Esophagus squamous epithelium (tissue), 5 donors: ENCODE measurements at regions not wholly inside any gene's neighbourhood (a gene's known extent, or its start where the extent isn't known, plus 50 kb on each side); places are given as distances from the start of the nearest gene placed in this dataset.

Experiments
- DNase-seq: peaks from one replicate; lab custom pipeline; 2025; lab: John Stamatoyannopoulos, UW
- H3K27ac ChIP-seq, 4 donors: fragments of 200-600 bp; sonication (generic); one replicate each; pipeline ENCODE4 v1.5.1; 2016 to 2019; ENCODE audit warnings: mild to moderate bottlenecking in 1 of 4
- H3K27me3 ChIP-seq, 4 donors: fragments of 200-600 bp; sonication (generic); 1 replicate in 3 of 4; 2 replicates in 1 of 4; pipeline versions ENCODE4 v1.5.1 to v1.6.0; 2017 to 2021; ENCODE audit warnings: antibody characterized with exemption in 1 of 4
- H3K36me3 ChIP-seq, 3 donors: fragments of 200-600 bp; sonication (generic); one replicate each; pipeline ENCODE4 v1.5.1; 2016 to 2019
- H3K4me1 ChIP-seq, 3 donors: fragments of 200-600 bp; sonication (generic); one replicate each; pipeline ENCODE4 v1.5.1; 2017 to 2019
- H3K4me3 ChIP-seq, 4 donors: fragments of 200-600 bp; sonication (generic); 1 replicate in 3 of 4; 2 replicates in 1 of 4; pipeline ENCODE4 v1.5.1; 2016 to 2019; ENCODE audit warnings: mild to moderate bottlenecking in 2 of 4, moderate library complexity in 1 of 4
- H3K9me3 ChIP-seq, 3 donors: fragments of 200-600 bp; sonication (generic); one replicate each; pipeline ENCODE4 v1.5.1; 2016 to 2019
- CTCF ChIP-seq, 6 experiments: fragments of 450-650 bp in 4 of 6; fragments of 200-600 bp in 2 of 6; sonication (generic) in 2 of 6; IDR thresholded peaks; one replicate each; pipeline ENCODE4 v1.5.1; 2016 to 2019; ENCODE audit warnings: antibody characterized with exemption in 6 of 6, mild to moderate bottlenecking in 4 of 6, moderate library complexity in 4 of 6
- POLR2A ChIP-seq, 4 donors: fragments of 450-650 bp; IDR thresholded peaks; one replicate each; pipeline ENCODE4 v1.6.1; 2017; ENCODE audit warnings: antibody characterized with exemption in 4 of 4, mild to moderate bottlenecking in 4 of 4, moderate library complexity in 3 of 4
- WGBS, 2 donors: methylation state at CpG; one replicate each; pipeline ENCODE4 v1.1.5; 2018; 5-methylcytosine and 5-hydroxymethylcytosine counted together
- intact Hi-C: fragments of 100-400 bp; cut with DNase I; formaldehyde crosslinking; loops from one replicate; pipeline ENCODE4 v1.15.0; 2022
- donor health status: DM: yes; HTN: yes; CAD: no.

GRCh38 chr6:77106992-77107391, 356.3 kb downstream of the HTR1B start:
- TF ChIP-seq POLR2A (IDR thresholded peaks at IDR 0.05) (no peak), CTCF (IDR thresholded peaks at IDR 0.05) (no peak)
- no peak overlapping the region for H3K27ac ChIP-seq
- H3K36me3 ChIP-seq, result no peaks in the 10 kb centered on the region
- WGBS, 2 donors, result 45 to 69% methylated on average over 4 of the region's 4 CpGs
- H3K4me1 ChIP-seq, result no peaks in the 10 kb centered on the region
- no peak for DNase-seq
- H3K9me3 ChIP-seq, result no peaks in the 10 kb centered on the region
- no peak overlapping the region for H3K4me3 ChIP-seq
- no peaks in the 10 kb centered on the region for H3K27me3 ChIP-seq
- intact Hi-C loops, result no loop called here

GRCh38 chr6:77105091-77105490, 358.2 kb downstream of the HTR1B start:
- 57 to 60% methylated on average over 2 of the region's 2 CpGs for WGBS, 2 donors
- no peak for DNase-seq
- no peaks in the 10 kb centered on the region for H3K36me3 ChIP-seq
- H3K27ac ChIP-seq, result no peak overlapping the region
- intact Hi-C loops, result no loop called here
- H3K4me3 ChIP-seq, result no peak overlapping the region
- no peak for TF ChIP-seq POLR2A (IDR thresholded peaks at IDR 0.05)
- no peak for TF ChIP-seq CTCF (IDR thresholded peaks at IDR 0.05)
- no peaks in the 10 kb centered on the region for H3K27me3 ChIP-seq
- H3K4me1 ChIP-seq, result no peaks in the 10 kb centered on the region
- H3K9me3 ChIP-seq, result no peaks in the 10 kb centered on the region

GRCh38 chr6:77097940-77098339, 365.4 kb downstream of the HTR1B start:
- H3K27me3 ChIP-seq, result no peaks in the 10 kb centered on the region
- TF ChIP-seq CTCF (IDR thresholded peaks at IDR 0.05) (no peak), POLR2A (IDR thresholded peaks at IDR 0.05) (no peak)
- DNase-seq, result no peak
- H3K9me3 ChIP-seq, result no peaks in the 10 kb centered on the region
- H3K4me3 ChIP-seq, result no peak overlapping the region
- intact Hi-C loops, result no loop called here
- no peaks in the 10 kb centered on the region for H3K36me3 ChIP-seq
- H3K4me1 ChIP-seq, result no peaks in the 10 kb centered on the region
- no peak overlapping the region for H3K27ac ChIP-seq
- WGBS, 2 donors, result 53 to 72% methylated on average over 2 of the region's 2 CpGs

- H3K4me3 ChIP-seq, result no peak overlapping the region
- intact Hi-C loops, result no loop called here
- no peaks in the 10 kb centered on the region for H3K27me3 ChIP-seq
- 27 to 29% methylated on average over 3 of the region's 3 CpGs for WGBS, 2 donors
- no peak for DNase-seq
- H3K27ac ChIP-seq, result no peak overlapping the region
- H3K9me3 ChIP-seq, result no peaks in the 10 kb centered on the region
- no peaks in the 10 kb centered on the region for H3K4me1 ChIP-seq
- no peaks in the 10 kb centered on the region for H3K36me3 ChIP-seq
- TF ChIP-seq CTCF (IDR thresholded peaks at IDR 0.05) (no peak), POLR2A (IDR thresholded peaks at IDR 0.05) (no peak)
These were observed 367.2 kb downstream of the HTR1B start for GRCh38 chr6:77095936-77096627.

DNA sequence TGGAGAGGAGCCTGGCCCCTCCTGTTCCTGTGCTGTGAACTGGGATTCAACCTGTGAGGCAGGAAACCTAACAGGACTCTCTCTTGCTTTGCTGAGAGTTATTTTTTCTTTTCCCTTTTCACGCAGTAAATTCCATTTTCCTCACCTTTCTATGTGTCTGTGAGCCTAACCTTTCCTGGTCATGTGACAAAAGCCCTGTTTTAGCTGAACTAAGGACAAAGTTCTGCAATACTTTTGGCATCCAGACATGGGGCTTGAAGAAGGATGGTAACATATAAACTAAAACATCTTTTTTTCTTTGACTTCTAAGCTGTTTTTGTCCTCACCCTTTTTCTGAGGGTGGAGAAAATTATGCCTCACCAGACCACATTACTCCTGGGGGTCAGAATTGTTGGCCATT, 368.5 kb downstream of the HTR1B start:
- Histone ChIP-seq H3K27ac (no peak overlapping the region), H3K27me3 (no peaks in the 10 kb centered on the region), H3K4me1 (no peaks in the 10 kb centered on the region), H3K9me3 (no peaks in the 10 kb centered on the region), H3K4me3 (no peak overlapping the region), H3K36me3 (no peaks in the 10 kb centered on the region)
- no peak for TF ChIP-seq CTCF (IDR thresholded peaks at IDR 0.05)
- TF ChIP-seq POLR2A (IDR thresholded peaks at IDR 0.05), result no peak
- no peak for DNase-seq
- WGBS, 2 donors, result 59 to 79% methylated on average over 1 of the region's 1 CpG
- intact Hi-C loops, result no loop called here
